ENCODE measurements at regions not wholly inside any gene's neighbourhood (a gene's known extent, or its start where the extent isn't known, plus 50 kb on each side); places are given as distances from the start of the nearest gene placed in this dataset.

- no peak for TF ChIP-seq ZNF274 (IDR thresholded peaks at IDR 0.05; ENCODE audit: low read depth, low read length)
- no peak for TF ChIP-seq YY1 (IDR thresholded peaks at IDR 0.05; ENCODE audit: insufficient read depth, insufficient read length)
- no peak for TF ChIP-seq SUZ12 (IDR thresholded peaks at IDR 0.05; ENCODE audit: extremely low read depth, insufficient read depth, insufficient read length)
Measured at GRCh38 chr9:111094958-111095357, 56.7 kb upstream of the LPAR1 start.

Data from NT2/D1 (cell line).